ENCODE measurements at regions not wholly inside any gene's neighbourhood (a gene's known extent, or its start where the extent isn't known, plus 50 kb on each side); places are given as distances from the start of the nearest gene placed in this dataset.
"Not testable (repeated sequence)": the region's sequence is repeated elsewhere in the genome, so short reads cannot be mapped to it uniquely, and the experiment has no call there.

- H3K9me3 ChIP-seq (ENCODE audit: low read length); H3K4me3 Mint-ChIP-seq; H3K4me1 Mint-ChIP-seq; POLR2A ChIA-PET; CTCF ChIA-PET; H3K27ac Mint-ChIP-seq; H3K27ac ChIP-seq (ENCODE audit: low read depth, low read length); H3K36me3 ChIP-seq (ENCODE audit: insufficient read depth, low read length); H3K27me3 ChIP-seq (ENCODE audit: insufficient read depth, low read length, poor library complexity, severe bottlenecking); H3K27me3 Mint-ChIP-seq; H3K36me3 Mint-ChIP-seq; H3K4me1 ChIP-seq (ENCODE audit: insufficient read depth, low read length); H3K4me3 ChIP-seq (ENCODE audit: low read length); DNase-seq: not testable (repeated sequence)
- peaks cover 2 to 13% (median 9%) of the 10 kb centered on the region in 5 donors for H3K9me3 Mint-ChIP-seq
Observed at GRCh38 chr15:24300804-24301368, 374.7 kb upstream of the NPAP1 start.

- H3K9me3 Mint-ChIP-seq, result peaks cover 2 to 13% (median 9%) of the 10 kb centered on the region in 5 donors
- H3K4me1 ChIP-seq (ENCODE audit: insufficient read depth, low read length); H3K4me3 Mint-ChIP-seq; H3K27me3 Mint-ChIP-seq; H3K36me3 Mint-ChIP-seq; H3K9me3 ChIP-seq (ENCODE audit: low read length); POLR2A ChIA-PET; H3K36me3 ChIP-seq (ENCODE audit: insufficient read depth, low read length); H3K27me3 ChIP-seq (ENCODE audit: insufficient read depth, low read length, poor library complexity, severe bottlenecking); H3K27ac ChIP-seq (ENCODE audit: low read depth, low read length); DNase-seq; CTCF ChIA-PET; H3K4me1 Mint-ChIP-seq; H3K4me3 ChIP-seq (ENCODE audit: low read length); H3K27ac Mint-ChIP-seq: not testable (repeated sequence)
Observed at GRCh38 chr15:24301999-24302398, 373.6 kb upstream of the NPAP1 start.

- H3K27me3 Mint-ChIP-seq; H3K9me3 ChIP-seq (ENCODE audit: low read length); H3K4me3 ChIP-seq (ENCODE audit: low read length); POLR2A ChIA-PET; H3K4me1 ChIP-seq (ENCODE audit: insufficient read depth, low read length); H3K36me3 Mint-ChIP-seq; H3K4me3 Mint-ChIP-seq; H3K4me1 Mint-ChIP-seq; CTCF ChIA-PET; H3K27me3 ChIP-seq (ENCODE audit: insufficient read depth, low read length, poor library complexity, severe bottlenecking); DNase-seq; H3K36me3 ChIP-seq (ENCODE audit: insufficient read depth, low read length); H3K27ac Mint-ChIP-seq; H3K27ac ChIP-seq (ENCODE audit: low read depth, low read length): not testable (repeated sequence)
- peaks cover 2 to 10% (median 7%) of the 10 kb centered on the region in 5 donors for H3K9me3 Mint-ChIP-seq
Observed at GRCh38 chr15:24304747-24305146, 370.8 kb upstream of the NPAP1 start.

DNA sequence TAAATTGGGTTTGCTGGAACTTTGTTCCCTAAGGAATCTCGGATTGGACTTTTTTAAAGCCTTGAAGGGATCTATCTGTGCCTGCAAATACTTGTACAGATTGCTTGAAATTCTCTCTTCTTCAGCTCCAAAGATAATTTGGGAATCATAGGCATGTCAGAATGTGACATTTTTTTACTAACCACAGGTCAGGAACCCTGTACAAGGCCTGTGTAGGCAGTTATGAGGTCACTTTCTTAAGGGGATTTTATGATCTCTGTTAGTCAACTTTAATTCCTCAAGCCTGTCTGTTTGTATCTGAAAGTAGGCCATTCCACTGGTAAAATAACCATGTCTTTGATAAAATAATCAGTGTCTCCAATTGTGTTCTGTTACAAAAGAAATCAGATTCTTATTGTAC is 369.9 kb upstream of the NPAP1 start:
- H3K27me3 Mint-ChIP-seq; H3K9me3 ChIP-seq (ENCODE audit: low read length); H3K27ac Mint-ChIP-seq; CTCF ChIA-PET; POLR2A ChIA-PET; H3K36me3 ChIP-seq (ENCODE audit: insufficient read depth, low read length); DNase-seq; H3K36me3 Mint-ChIP-seq; H3K27ac ChIP-seq (ENCODE audit: low read depth, low read length); H3K27me3 ChIP-seq (ENCODE audit: insufficient read depth, low read length, poor library complexity, severe bottlenecking); H3K4me3 Mint-ChIP-seq; H3K4me3 ChIP-seq (ENCODE audit: low read length); H3K4me1 Mint-ChIP-seq; H3K4me1 ChIP-seq (ENCODE audit: insufficient read depth, low read length): not testable (repeated sequence)
- H3K9me3 Mint-ChIP-seq, result peaks cover 2 to 10% (median 7%) of the 10 kb centered on the region in 5 donors

GRCh38 chr15:24309700-24310099 is 365.9 kb upstream of the NPAP1 start:
- H3K27ac Mint-ChIP-seq; H3K27me3 ChIP-seq (ENCODE audit: insufficient read depth, low read length, poor library complexity, severe bottlenecking); H3K36me3 Mint-ChIP-seq; H3K27ac ChIP-seq (ENCODE audit: low read depth, low read length); CTCF ChIA-PET; H3K36me3 ChIP-seq (ENCODE audit: insufficient read depth, low read length); H3K4me1 ChIP-seq (ENCODE audit: insufficient read depth, low read length); DNase-seq; H3K4me1 Mint-ChIP-seq; H3K4me3 Mint-ChIP-seq; H3K9me3 ChIP-seq (ENCODE audit: low read length); POLR2A ChIA-PET; H3K9me3 Mint-ChIP-seq; H3K4me3 ChIP-seq (ENCODE audit: low read length); H3K27me3 Mint-ChIP-seq: not testable (repeated sequence)

DNA sequence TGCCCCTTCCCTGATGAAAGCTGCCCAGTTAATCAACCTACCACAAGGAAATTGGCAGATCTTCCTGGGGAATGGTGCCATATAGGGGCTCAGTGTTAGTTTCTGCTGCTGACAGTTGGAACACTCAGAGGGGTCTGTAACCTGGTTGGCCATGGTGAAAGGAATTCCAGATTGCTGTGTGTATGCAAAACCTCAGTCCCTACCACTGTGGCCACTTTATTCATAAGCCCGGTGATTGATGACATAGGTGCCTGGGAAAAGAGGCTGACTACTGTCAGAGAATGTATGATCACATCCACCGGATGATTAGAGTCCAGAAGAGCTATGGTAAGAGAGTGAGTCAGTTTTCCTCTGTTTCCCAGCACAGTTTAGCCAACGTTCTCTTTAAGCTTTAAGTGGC is 363.9 kb upstream of the NPAP1 start:
- H3K4me3 ChIP-seq (ENCODE audit: low read length); H3K4me1 ChIP-seq (ENCODE audit: insufficient read depth, low read length); POLR2A ChIA-PET; H3K27ac Mint-ChIP-seq; H3K9me3 Mint-ChIP-seq; H3K27me3 Mint-ChIP-seq; H3K36me3 Mint-ChIP-seq; DNase-seq; H3K4me1 Mint-ChIP-seq; CTCF ChIA-PET; H3K27ac ChIP-seq (ENCODE audit: low read depth, low read length); H3K9me3 ChIP-seq (ENCODE audit: low read length); H3K4me3 Mint-ChIP-seq; H3K36me3 ChIP-seq (ENCODE audit: insufficient read depth, low read length); H3K27me3 ChIP-seq (ENCODE audit: insufficient read depth, low read length, poor library complexity, severe bottlenecking): not testable (repeated sequence)

GRCh38 chr15:24316326-24316725 is 359.2 kb upstream of the NPAP1 start:
- H3K27ac Mint-ChIP-seq; H3K27ac ChIP-seq (ENCODE audit: low read depth, low read length); H3K36me3 ChIP-seq (ENCODE audit: insufficient read depth, low read length); POLR2A ChIA-PET; H3K9me3 ChIP-seq (ENCODE audit: low read length); H3K4me3 ChIP-seq (ENCODE audit: low read length); H3K27me3 ChIP-seq (ENCODE audit: insufficient read depth, low read length, poor library complexity, severe bottlenecking); CTCF ChIA-PET; DNase-seq; H3K27me3 Mint-ChIP-seq; H3K4me1 ChIP-seq (ENCODE audit: insufficient read depth, low read length); H3K36me3 Mint-ChIP-seq; H3K4me3 Mint-ChIP-seq; H3K4me1 Mint-ChIP-seq; H3K9me3 Mint-ChIP-seq: not testable (repeated sequence)

DNA sequence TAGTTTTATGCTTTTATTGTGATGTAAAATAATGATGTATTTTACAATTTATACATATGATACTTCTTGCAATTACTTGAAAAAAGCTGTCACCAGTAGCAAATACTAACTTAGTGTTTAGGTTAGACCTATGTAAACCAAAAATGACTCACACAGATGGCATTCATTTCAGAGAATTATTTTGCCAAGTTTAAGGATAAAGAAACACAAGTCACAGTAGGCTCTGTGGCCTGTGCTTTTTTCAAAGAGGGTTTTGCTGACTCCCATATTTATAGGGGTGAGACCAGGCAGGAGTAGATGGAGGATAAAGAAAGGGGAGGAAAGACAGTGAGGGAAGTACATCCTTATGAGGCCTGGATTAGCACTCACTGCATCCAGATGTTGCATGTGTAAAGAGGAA is 356.6 kb upstream of the NPAP1 start:
- Mint-ChIP-seq H3K4me1 (no peaks in the 10 kb centered on the region), H3K4me3 (no peak overlapping the region), H3K27ac (no peak overlapping the region), H3K9me3 (peaks cover 0 to 9% (median 3%) of the 10 kb centered on the region in 5 donors), H3K36me3 (no peaks in the 10 kb centered on the region), H3K27me3 (no peaks in the 10 kb centered on the region)
- Histone ChIP-seq H3K4me1 (ENCODE audit: insufficient read depth, low read length) (no peaks in the 10 kb centered on the region), H3K27ac (ENCODE audit: low read depth, low read length) (no peak overlapping the region), H3K27me3 (ENCODE audit: insufficient read depth, low read length, poor library complexity, severe bottlenecking) (no peaks in the 10 kb centered on the region), H3K9me3 (ENCODE audit: low read length) (no peaks in the 10 kb centered on the region), H3K4me3 (ENCODE audit: low read length) (no peak overlapping the region), H3K36me3 (ENCODE audit: insufficient read depth, low read length) (no peaks in the 10 kb centered on the region)
- no peak for DNase-seq
- POLR2A ChIA-PET, result no interaction called here
- CTCF ChIA-PET, result no interaction called here

GRCh38 chr15:24324096-24324495 is 351.5 kb upstream of the NPAP1 start:
- H3K27me3 Mint-ChIP-seq; H3K36me3 ChIP-seq (ENCODE audit: insufficient read depth, low read length); H3K9me3 ChIP-seq (ENCODE audit: low read length); H3K27ac Mint-ChIP-seq; H3K36me3 Mint-ChIP-seq; CTCF ChIA-PET; H3K4me3 Mint-ChIP-seq; H3K4me3 ChIP-seq (ENCODE audit: low read length); POLR2A ChIA-PET; H3K27ac ChIP-seq (ENCODE audit: low read depth, low read length); H3K9me3 Mint-ChIP-seq; H3K4me1 ChIP-seq (ENCODE audit: insufficient read depth, low read length); DNase-seq; H3K27me3 ChIP-seq (ENCODE audit: insufficient read depth, low read length, poor library complexity, severe bottlenecking); H3K4me1 Mint-ChIP-seq: not testable (repeated sequence)

All from CD8-positive, alpha-beta memory T cell (primary cell).